SJSA1 (cell line): ENCODE measurements at regions not wholly inside any gene's neighbourhood (a gene's known extent, or its start where the extent isn't known, plus 50 kb on each side); places are given as distances from the start of the nearest gene placed in this dataset.

Experiments
- DNase-seq, 2 experiments: peaks; one replicate each; pipeline ENCODE4 v3.0.0-alpha.2; 2015 to 2020; ENCODE audit warnings: low spot score in 2 of 2, low read depth in 1 of 2
- H3K27ac ChIP-seq: fragments of 250-450 bp; sonication (Bioruptor Pico); 2 replicates; pipeline ENCODE4 v1.5.1; 2020; ENCODE audit warnings: mild to moderate bottlenecking, moderate library complexity
- H3K27me3 ChIP-seq: fragments of 250-450 bp; sonication (Bioruptor Pico); replicated peaks from 2 replicates; pipeline ENCODE4 v1.5.1; 2020; ENCODE audit warnings: mild to moderate bottlenecking, moderate library complexity
- H3K36me3 ChIP-seq: fragments of 250-450 bp; sonication (Bioruptor Pico); 2 replicates; pipeline ENCODE4 v1.5.1; 2020; ENCODE audit warnings: mild to moderate bottlenecking
- H3K4me1 ChIP-seq: fragments of 250-450 bp; sonication (Bioruptor Pico); replicated peaks from 2 replicates; pipeline ENCODE4 v1.6.1; 2021; ENCODE audit warnings: mild to moderate bottlenecking
- H3K4me3 ChIP-seq: fragments of 250-450 bp; sonication (Bioruptor Pico); 2 replicates; pipeline ENCODE4 v1.5.1; 2020; ENCODE audit warnings: mild to moderate bottlenecking
- H3K9me3 ChIP-seq: fragments of 250-450 bp; sonication (Bioruptor Pico); replicated peaks from 2 replicates; pipeline ENCODE4 v1.5.1; 2020; ENCODE audit warnings: mild to moderate bottlenecking

- Histone ChIP-seq H3K27ac (no peak overlapping the region), H3K9me3 (no peaks in the 10 kb centered on the region), H3K4me3 (no peak overlapping the region), H3K27me3 (no peaks in the 10 kb centered on the region), H3K4me1 (no peaks in the 10 kb centered on the region), H3K36me3 (no peaks in the 10 kb centered on the region)
- DNase-seq, result no peak
These were observed 1191.9 kb upstream of the TENM4 start for GRCh38 chr11:80632691-80633090.

- no peaks in the 10 kb centered on the region for H3K9me3 ChIP-seq
- H3K36me3 ChIP-seq, result no peaks in the 10 kb centered on the region
- H3K27me3 ChIP-seq, result no peaks in the 10 kb centered on the region
- no peak overlapping the region for H3K27ac ChIP-seq
- DNase-seq, result no peak
- no peak overlapping the region for H3K4me3 ChIP-seq
- H3K4me1 ChIP-seq, result no peaks in the 10 kb centered on the region
These were observed 1191.3 kb upstream of the TENM4 start for GRCh38 chr11:80632156-80632555.

GRCh38 chr11:80629466-80629865 is 1188.6 kb upstream of the TENM4 start:
- H3K27me3 ChIP-seq, result no peaks in the 10 kb centered on the region
- H3K36me3 ChIP-seq, result no peaks in the 10 kb centered on the region

GRCh38 chr11:80627364-80627763 is 1186.5 kb upstream of the TENM4 start:
- no peaks in the 10 kb centered on the region for H3K36me3 ChIP-seq
- H3K9me3 ChIP-seq, result no peaks in the 10 kb centered on the region
- no peak overlapping the region for H3K27ac ChIP-seq
- no peaks in the 10 kb centered on the region for H3K4me1 ChIP-seq
- no peaks in the 10 kb centered on the region for H3K27me3 ChIP-seq
- H3K4me3 ChIP-seq, result no peak overlapping the region
- no peak for DNase-seq

More at GRCh38 chr11:80629466-80629865, 1188.6 kb upstream of the TENM4 start:
- H3K27ac ChIP-seq, result no peak overlapping the region
- H3K4me1 ChIP-seq, result no peaks in the 10 kb centered on the region
- H3K4me3 ChIP-seq, result no peak overlapping the region
- H3K9me3 ChIP-seq, result no peaks in the 10 kb centered on the region
- no peak for DNase-seq

- Histone ChIP-seq H3K36me3 (no peaks in the 10 kb centered on the region), H3K27ac (no peak overlapping the region), H3K27me3 (no peaks in the 10 kb centered on the region), H3K4me1 (no peaks in the 10 kb centered on the region), H3K4me3 (no peak overlapping the region), H3K9me3 (no peaks in the 10 kb centered on the region)
- no peak for DNase-seq
These were observed 1185.9 kb upstream of the TENM4 start for GRCh38 chr11:80626721-80627120.

GRCh38 chr11:80625563-80625962 is 1184.7 kb upstream of the TENM4 start:
- Histone ChIP-seq H3K4me1 (no peaks in the 10 kb centered on the region), H3K4me3 (no peak overlapping the region), H3K36me3 (no peaks in the 10 kb centered on the region), H3K9me3 (no peaks in the 10 kb centered on the region), H3K27ac (no peak overlapping the region), H3K27me3 (no peaks in the 10 kb centered on the region)
- DNase-seq, result no peak

- H3K27me3 ChIP-seq, result no peaks in the 10 kb centered on the region
- no peaks in the 10 kb centered on the region for H3K4me1 ChIP-seq
- H3K9me3 ChIP-seq, result no peaks in the 10 kb centered on the region
- DNase-seq, result no peak
- H3K27ac ChIP-seq, result no peak overlapping the region
- H3K36me3 ChIP-seq, result no peaks in the 10 kb centered on the region
- H3K4me3 ChIP-seq, result no peak overlapping the region
These were observed 1181.0 kb upstream of the TENM4 start for GRCh38 chr11:80621871-80622270.

- H3K4me3 ChIP-seq, result no peak overlapping the region
- DNase-seq, result no peak
- no peaks in the 10 kb centered on the region for H3K4me1 ChIP-seq
- H3K9me3 ChIP-seq, result no peaks in the 10 kb centered on the region
- no peaks in the 10 kb centered on the region for H3K27me3 ChIP-seq
- H3K36me3 ChIP-seq, result no peaks in the 10 kb centered on the region
- H3K27ac ChIP-seq, result no peak overlapping the region
These were observed 1180.0 kb upstream of the TENM4 start for GRCh38 chr11:80620867-80621266.

- no peaks in the 10 kb centered on the region for H3K4me1 ChIP-seq
- no peaks in the 10 kb centered on the region for H3K27me3 ChIP-seq
- H3K36me3 ChIP-seq, result no peaks in the 10 kb centered on the region
- H3K4me3 ChIP-seq, result no peak overlapping the region
- H3K9me3 ChIP-seq, result no peaks in the 10 kb centered on the region
- no peak overlapping the region for H3K27ac ChIP-seq
- DNase-seq, result no peak
These were observed 1176.3 kb upstream of the TENM4 start for GRCh38 chr11:80617156-80617555.

GRCh38 chr11:80616070-80616800 is 1175.4 kb upstream of the TENM4 start:
- no peak overlapping the region for H3K4me3 ChIP-seq

GRCh38 chr11:80613655-80614054 is 1172.8 kb upstream of the TENM4 start:
- no peaks in the 10 kb centered on the region for H3K4me1 ChIP-seq
- H3K27me3 ChIP-seq, result no peaks in the 10 kb centered on the region

More at GRCh38 chr11:80616070-80616800, 1175.4 kb upstream of the TENM4 start:
- no peak overlapping the region for H3K27ac ChIP-seq
- H3K27me3 ChIP-seq, result no peaks in the 10 kb centered on the region
- DNase-seq, result no peak
- no peaks in the 10 kb centered on the region for H3K4me1 ChIP-seq
- no peaks in the 10 kb centered on the region for H3K36me3 ChIP-seq
- no peaks in the 10 kb centered on the region for H3K9me3 ChIP-seq

GRCh38 chr11:80610516-80610915 is 1169.7 kb upstream of the TENM4 start:
- DNase-seq, result no peak
- Histone ChIP-seq H3K4me3 (no peak overlapping the region), H3K4me1 (no peaks in the 10 kb centered on the region), H3K27ac (no peak overlapping the region), H3K9me3 (no peaks in the 10 kb centered on the region), H3K27me3 (no peaks in the 10 kb centered on the region), H3K36me3 (no peaks in the 10 kb centered on the region)

More at GRCh38 chr11:80613655-80614054, 1172.8 kb upstream of the TENM4 start:
- DNase-seq, result no peak
- no peaks in the 10 kb centered on the region for H3K9me3 ChIP-seq
- no peak overlapping the region for H3K27ac ChIP-seq
- no peak overlapping the region for H3K4me3 ChIP-seq
- no peaks in the 10 kb centered on the region for H3K36me3 ChIP-seq

GRCh38 chr11:80603472-80603871 is 1162.6 kb upstream of the TENM4 start:
- Histone ChIP-seq H3K4me1 (no peaks in the 10 kb centered on the region), H3K9me3 (no peaks in the 10 kb centered on the region), H3K4me3 (no peak overlapping the region), H3K36me3 (no peaks in the 10 kb centered on the region), H3K27me3 (no peaks in the 10 kb centered on the region), H3K27ac (no peak overlapping the region)
- DNase-seq, result no peak

- Histone ChIP-seq H3K27ac (no peak overlapping the region), H3K36me3 (no peaks in the 10 kb centered on the region), H3K9me3 (no peaks in the 10 kb centered on the region), H3K27me3 (no peaks in the 10 kb centered on the region), H3K4me1 (no peaks in the 10 kb centered on the region; the same call in 1 of the 2 replicates), H3K4me3 (no peak overlapping the region)
- no peak for DNase-seq
These were observed 1158.1 kb upstream of the TENM4 start for GRCh38 chr11:80598905-80599304.
